ENCODE measurements at regions not wholly inside any gene's neighbourhood (a gene's known extent, or its start where the extent isn't known, plus 50 kb on each side); places are given as distances from the start of the nearest gene placed in this dataset.

DNA sequence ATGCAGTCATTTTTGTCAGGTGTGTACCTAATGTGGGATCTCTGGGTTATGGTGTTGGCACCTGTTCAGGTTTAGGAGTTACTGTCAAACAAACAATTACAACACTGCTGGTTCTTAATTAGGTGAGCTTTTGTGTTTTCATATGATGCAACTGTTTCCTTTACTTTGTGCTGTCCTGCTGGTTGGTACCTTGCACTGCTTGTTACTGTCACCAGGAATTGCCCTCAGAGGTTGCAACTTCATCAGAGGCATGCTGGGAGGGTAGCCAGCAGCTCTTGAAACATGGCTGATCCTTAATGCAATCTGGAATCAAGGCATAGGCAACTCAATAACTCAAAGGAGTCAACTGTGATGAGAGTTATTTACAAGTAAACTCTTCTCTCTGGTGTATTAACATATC, 400.3 kb downstream of the MIAT start:
- TF ChIP-seq, protein P1, sequence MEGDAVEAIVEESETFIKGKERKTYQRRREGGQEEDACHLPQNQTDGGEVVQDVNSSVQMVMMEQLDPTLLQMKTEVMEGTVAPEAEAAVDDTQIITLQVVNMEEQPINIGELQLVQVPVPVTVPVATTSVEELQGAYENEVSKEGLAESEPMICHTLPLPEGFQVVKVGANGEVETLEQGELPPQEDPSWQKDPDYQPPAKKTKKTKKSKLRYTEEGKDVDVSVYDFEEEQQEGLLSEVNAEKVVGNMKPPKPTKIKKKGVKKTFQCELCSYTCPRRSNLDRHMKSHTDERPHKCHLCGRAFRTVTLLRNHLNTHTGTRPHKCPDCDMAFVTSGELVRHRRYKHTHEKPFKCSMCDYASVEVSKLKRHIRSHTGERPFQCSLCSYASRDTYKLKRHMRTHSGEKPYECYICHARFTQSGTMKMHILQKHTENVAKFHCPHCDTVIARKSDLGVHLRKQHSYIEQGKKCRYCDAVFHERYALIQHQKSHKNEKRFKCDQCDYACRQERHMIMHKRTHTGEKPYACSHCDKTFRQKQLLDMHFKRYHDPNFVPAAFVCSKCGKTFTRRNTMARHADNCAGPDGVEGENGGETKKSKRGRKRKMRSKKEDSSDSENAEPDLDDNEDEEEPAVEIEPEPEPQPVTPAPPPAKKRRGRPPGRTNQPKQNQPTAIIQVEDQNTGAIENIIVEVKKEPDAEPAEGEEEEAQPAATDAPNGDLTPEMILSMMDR (IDR thresholded peaks at IDR 0.05; ENCODE audit: insufficient read depth, missing control alignments), result no peak
- DNase-seq (ENCODE audit: insufficient read length, low spot score), result no peak
- no peak for FAIRE-seq

DNA sequence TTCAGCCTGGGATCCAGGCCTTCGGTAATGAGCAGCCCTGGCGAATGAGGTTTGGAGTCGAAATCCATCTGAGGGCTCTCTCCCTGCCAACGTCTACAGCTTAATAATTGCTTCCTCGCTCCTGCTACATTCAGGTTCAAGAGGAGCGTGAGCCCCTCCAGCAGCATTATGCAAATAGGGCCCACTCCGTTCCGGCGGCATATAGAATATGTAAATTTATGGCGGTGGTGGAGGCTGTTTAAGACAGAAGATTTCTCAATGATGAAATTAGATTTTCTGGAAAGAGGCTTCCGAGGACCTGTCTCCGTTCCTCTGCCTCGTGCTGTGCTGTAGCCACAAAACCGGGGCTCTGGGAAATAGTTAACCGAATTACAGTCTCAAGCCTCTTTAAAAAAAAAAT, 402.8 kb downstream of the MIAT start:
- TF ChIP-seq, protein P1 (IDR thresholded peaks at IDR 0.05; ENCODE audit: insufficient read depth, missing control alignments), result no peak
- DNase-seq (ENCODE audit: insufficient read length, low spot score) (no peak), FAIRE-seq (no peak)

DNA sequence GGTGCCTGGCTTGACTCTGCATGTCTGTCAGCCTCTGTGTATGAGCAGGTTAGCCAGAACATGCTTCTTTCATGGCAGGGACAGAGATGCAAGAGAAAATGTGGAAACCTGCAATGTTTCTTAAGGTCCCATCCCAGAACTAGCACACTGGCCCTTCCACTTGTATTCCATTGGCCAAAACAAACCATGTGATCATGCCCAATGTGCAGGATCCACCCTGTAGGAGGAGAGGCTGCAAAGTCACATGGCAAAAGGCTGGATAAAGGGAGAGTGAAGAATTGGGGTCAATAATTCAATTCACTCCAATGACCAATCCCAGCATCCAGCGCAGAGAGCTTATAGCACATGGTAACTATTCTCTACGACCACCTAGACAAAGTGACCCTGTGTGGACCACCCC, 405.5 kb downstream of the MIAT start:
- TF ChIP-seq, protein P1 (IDR thresholded peaks at IDR 0.05; ENCODE audit: insufficient read depth, missing control alignments), result no peak
- FAIRE-seq (no peak), DNase-seq (ENCODE audit: insufficient read length, low spot score) (no peak)

DNA sequence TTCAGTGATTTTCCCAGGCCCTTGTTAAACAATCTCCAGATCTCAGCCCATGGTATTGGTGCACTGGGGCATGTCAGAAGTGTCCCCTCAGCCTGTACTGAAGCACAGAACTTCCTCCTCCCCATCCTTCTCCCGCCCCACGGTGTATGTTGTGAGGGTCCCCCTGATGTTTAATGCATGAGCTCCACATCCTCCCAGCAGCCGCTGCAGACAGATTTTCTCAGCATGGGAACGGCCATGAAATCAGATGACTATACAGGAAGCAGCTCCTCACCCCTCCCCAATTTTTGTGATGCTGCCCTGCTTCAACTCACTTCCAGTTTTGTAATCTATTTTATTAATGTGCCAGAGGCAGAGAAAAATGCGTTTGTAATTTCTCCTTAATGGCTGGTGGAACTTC, 406.0 kb downstream of the MIAT start:
- TF ChIP-seq, protein P1 (IDR thresholded peaks at IDR 0.05; ENCODE audit: insufficient read depth, missing control alignments), result no peak
- DNase-seq (ENCODE audit: insufficient read length, low spot score) (no peak), FAIRE-seq (no peak)

DNA sequence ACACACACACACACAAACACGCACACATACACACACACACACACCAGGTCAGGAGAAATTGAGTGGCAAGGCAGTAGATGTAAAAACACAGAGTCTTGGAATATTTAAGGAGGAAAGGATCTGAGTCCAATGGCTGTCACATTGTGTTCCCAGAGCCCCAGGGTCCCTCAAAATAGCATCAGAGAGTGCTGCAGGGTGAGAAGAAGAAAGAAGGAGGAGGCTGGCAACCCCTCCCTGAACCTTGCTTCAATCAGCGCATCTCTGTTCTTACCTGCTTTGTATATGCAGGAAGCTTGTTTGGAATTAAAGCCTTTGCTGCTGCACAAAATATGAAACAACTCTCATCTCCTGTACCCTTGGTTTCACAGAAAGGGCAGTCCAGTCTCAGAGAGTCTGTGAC, 406.5 kb downstream of the MIAT start:
- FAIRE-seq (no peak), DNase-seq (ENCODE audit: insufficient read length, low spot score) (no peak)
- TF ChIP-seq, protein P1 (IDR thresholded peaks at IDR 0.05; ENCODE audit: insufficient read depth, missing control alignments), result no peak

DNA sequence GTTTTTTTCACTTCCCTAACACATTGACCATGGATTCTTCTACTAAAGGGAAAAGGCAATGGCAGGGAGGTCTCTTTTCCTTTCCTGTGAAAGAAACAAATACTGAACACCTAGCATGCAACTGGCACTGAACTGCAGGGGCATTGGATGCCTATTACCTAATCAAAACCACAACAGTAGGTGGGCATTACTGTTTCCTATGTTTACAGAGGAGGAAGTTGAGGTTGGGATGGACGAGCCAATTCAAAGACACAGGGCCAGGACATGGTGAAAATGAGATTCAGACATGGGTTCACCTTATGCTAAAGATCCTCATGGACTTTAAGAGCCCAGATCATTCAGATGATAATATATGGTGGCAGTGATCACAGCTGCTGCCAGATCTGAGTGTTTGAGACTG, 407.0 kb downstream of the MIAT start:
- DNase-seq (ENCODE audit: insufficient read length, low spot score) (no peak), FAIRE-seq (no peak)
- TF ChIP-seq, protein P1 (IDR thresholded peaks at IDR 0.05; ENCODE audit: insufficient read depth, missing control alignments), result no peak

DNA sequence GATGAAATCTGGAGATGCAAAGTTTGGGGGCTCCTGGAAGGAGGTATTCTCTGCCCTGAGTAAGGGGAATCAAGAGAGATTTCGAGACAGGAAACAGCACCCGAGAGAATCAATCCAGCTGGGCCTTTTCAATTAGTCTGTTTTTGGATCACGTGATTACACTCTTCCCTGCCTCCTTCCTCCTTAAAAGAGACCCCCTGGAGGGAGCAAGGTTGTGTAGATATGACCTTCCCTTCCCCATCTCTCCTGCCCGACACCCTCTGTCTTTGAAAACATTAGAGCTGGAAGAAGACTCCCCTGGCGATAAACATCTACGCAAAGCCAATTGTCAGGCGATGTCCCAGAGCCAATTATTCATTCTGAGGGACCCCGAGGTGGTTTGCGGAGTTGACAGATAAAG, 407.9 kb downstream of the MIAT start:
- TF ChIP-seq, protein P1 (IDR thresholded peaks at IDR 0.05; ENCODE audit: insufficient read depth, missing control alignments), result no peak
- DNase-seq (ENCODE audit: insufficient read length, low spot score) (no peak), FAIRE-seq (no peak)

Measured in D721Med (cell line).